Immature natural killer cell (primary cell): ENCODE measurements at regions not wholly inside any gene's neighbourhood (a gene's known extent, or its start where the extent isn't known, plus 50 kb on each side); places are given as distances from the start of the nearest gene placed in this dataset.
A peak's percentile ranks its signal among the peaks of the same experiment; 100 is the strongest.

Source experiments
- DNase-seq, 3 donors: peaks; one replicate each; pipeline ENCODE4 v3.0.0; 2022; ENCODE audit warnings: mixed read lengths in 1 of 3
- H3K27ac Mint-ChIP-seq, 6 donors: one replicate each; pipeline ENCODE4 v1.8.0; 2020; ENCODE audit warnings: mixed read lengths in 6 of 6, mild to moderate bottlenecking in 5 of 6, inconsistent platforms in 4 of 6, moderate library complexity in 3 of 6
- H3K27me3 Mint-ChIP-seq, 3 donors: one replicate each; pipeline ENCODE4 v1.8.0; 2020 to 2021; ENCODE audit warnings: low read depth in 3 of 3, mild to moderate bottlenecking in 3 of 3, mixed read lengths in 3 of 3, moderate library complexity in 3 of 3, inconsistent platforms in 1 of 3
- H3K36me3 Mint-ChIP-seq, 3 donors: one replicate each; pipeline ENCODE4 v1.8.0; 2020; ENCODE audit warnings: mixed read lengths in 3 of 3, inconsistent platforms in 2 of 3, mild to moderate bottlenecking in 2 of 3
- H3K4me1 Mint-ChIP-seq, 2 donors: one replicate each; pipeline ENCODE4 v1.8.0; 2020; ENCODE audit warnings: inconsistent platforms in 2 of 2, mild to moderate bottlenecking in 2 of 2, mixed read lengths in 2 of 2, moderate library complexity in 1 of 2
- H3K4me3 Mint-ChIP-seq, 5 donors: one replicate each; pipeline ENCODE4 v1.8.0; 2020; ENCODE audit warnings: mild to moderate bottlenecking in 5 of 5, mixed read lengths in 5 of 5, inconsistent platforms in 3 of 5, moderate library complexity in 3 of 5
- H3K9me3 Mint-ChIP-seq, 6 donors: one replicate each; pipeline ENCODE4 v1.8.0; 2020; ENCODE audit warnings: mild to moderate bottlenecking in 6 of 6, mixed read lengths in 6 of 6, inconsistent platforms in 4 of 6, moderate library complexity in 3 of 6

- Mint-ChIP-seq H3K36me3 (no peaks in the 10 kb centered on the region), H3K9me3 (peaks cover 0 to 4% (median 0%) of the 10 kb centered on the region in 6 donors), H3K4me1 (no peaks in the 10 kb centered on the region), H3K27me3 (no peaks in the 10 kb centered on the region), H3K27ac (no peak overlapping the region), H3K4me3 (no peak overlapping the region)
- DNase-seq: no peak
Observed at GRCh38 chr2:219958941-219959340, 331.5 kb downstream of the SLC4A3 start.

DNA sequence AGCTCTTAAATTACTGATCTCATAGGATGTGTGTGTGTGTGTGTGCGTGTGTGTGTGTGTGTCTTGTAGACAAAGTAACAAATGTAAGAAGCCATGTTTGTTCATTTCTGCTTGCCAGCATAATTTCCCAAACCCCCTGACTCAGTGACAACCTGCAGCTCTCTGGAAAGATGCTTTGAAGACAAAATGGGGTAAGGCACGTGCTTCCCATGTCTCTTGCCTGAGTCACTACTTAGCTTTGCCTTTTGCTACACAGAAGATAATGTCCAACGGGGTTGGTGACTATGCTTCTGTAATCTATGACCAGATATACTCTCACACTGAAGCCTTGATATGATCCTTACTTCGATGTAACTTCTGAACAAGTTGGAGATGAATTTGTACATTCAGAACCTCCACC, 332.0 kb downstream of the SLC4A3 start:
- no peaks in the 10 kb centered on the region for H3K36me3 Mint-ChIP-seq
- no peak overlapping the region for H3K27ac Mint-ChIP-seq
- H3K4me3 Mint-ChIP-seq: no peak overlapping the region
- H3K9me3 Mint-ChIP-seq: peaks cover 0 to 4% (median 0%) of the 10 kb centered on the region in 6 donors
- no peaks in the 10 kb centered on the region for H3K27me3 Mint-ChIP-seq
- no peaks in the 10 kb centered on the region for H3K4me1 Mint-ChIP-seq
- no peak for DNase-seq

DNA sequence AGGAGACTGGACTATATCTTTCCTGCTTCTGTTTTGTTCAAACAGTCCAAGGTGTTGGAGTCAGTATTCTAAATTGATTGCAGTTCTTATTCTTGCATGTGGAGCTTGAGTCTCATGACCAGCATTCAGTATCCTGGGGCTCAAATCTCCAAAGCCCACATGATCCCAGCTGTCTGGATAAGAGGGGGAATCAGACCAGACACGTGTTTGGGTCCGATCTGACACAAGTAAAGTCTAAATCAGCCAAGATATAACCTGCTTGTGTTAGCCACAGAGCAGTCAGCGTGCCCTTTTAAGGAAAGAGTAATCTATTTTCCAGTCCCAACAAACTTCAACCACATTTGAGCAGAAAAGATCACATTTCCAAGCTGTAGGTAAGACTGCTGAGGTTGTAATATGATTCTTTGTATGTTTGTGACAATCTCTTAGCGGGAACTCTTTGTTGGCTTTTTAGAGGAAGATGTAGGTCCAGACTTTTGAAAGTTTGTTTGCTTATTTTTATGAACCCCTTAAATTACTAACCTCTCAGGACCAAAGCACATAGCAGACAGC, 334.6 kb downstream of the SLC4A3 start:
- no peak for DNase-seq
- Mint-ChIP-seq H3K27ac (no peak overlapping the region), H3K4me1 (no peaks in the 10 kb centered on the region), H3K36me3 (no peaks in the 10 kb centered on the region), H3K4me3 (no peak overlapping the region), H3K9me3 (peaks cover 0 to 6% (median 2%) of the 10 kb centered on the region in 6 donors), H3K27me3 (peaks cover 0 to 4% (median 0%) of the 10 kb centered on the region in 3 donors)

- H3K27me3 Mint-ChIP-seq: peaks cover 0 to 4% (median 0%) of the 10 kb centered on the region in 3 donors
- no peak overlapping the region for H3K4me3 Mint-ChIP-seq
- no peak for DNase-seq
- H3K4me1 Mint-ChIP-seq: no peaks in the 10 kb centered on the region
- no peaks in the 10 kb centered on the region for H3K36me3 Mint-ChIP-seq
- H3K9me3 Mint-ChIP-seq: peaks cover 0 to 6% (median 2%) of the 10 kb centered on the region in 6 donors
- no peak overlapping the region for H3K27ac Mint-ChIP-seq
Observed at GRCh38 chr2:219962801-219963200, 335.4 kb downstream of the SLC4A3 start.

GRCh38 chr2:219965287-219966194, 338.1 kb downstream of the SLC4A3 start:
- Mint-ChIP-seq H3K36me3 (no peaks in the 10 kb centered on the region), H3K27me3 (peaks cover 0 to 4% (median 0%) of the 10 kb centered on the region in 3 donors), H3K4me1 (no peaks in the 10 kb centered on the region), H3K27ac (no peak overlapping the region), H3K4me3 (no peak overlapping the region), H3K9me3 (peaks cover 0 to 4% (median 0%) of the 10 kb centered on the region in 6 donors)
- no peak for DNase-seq

DNA sequence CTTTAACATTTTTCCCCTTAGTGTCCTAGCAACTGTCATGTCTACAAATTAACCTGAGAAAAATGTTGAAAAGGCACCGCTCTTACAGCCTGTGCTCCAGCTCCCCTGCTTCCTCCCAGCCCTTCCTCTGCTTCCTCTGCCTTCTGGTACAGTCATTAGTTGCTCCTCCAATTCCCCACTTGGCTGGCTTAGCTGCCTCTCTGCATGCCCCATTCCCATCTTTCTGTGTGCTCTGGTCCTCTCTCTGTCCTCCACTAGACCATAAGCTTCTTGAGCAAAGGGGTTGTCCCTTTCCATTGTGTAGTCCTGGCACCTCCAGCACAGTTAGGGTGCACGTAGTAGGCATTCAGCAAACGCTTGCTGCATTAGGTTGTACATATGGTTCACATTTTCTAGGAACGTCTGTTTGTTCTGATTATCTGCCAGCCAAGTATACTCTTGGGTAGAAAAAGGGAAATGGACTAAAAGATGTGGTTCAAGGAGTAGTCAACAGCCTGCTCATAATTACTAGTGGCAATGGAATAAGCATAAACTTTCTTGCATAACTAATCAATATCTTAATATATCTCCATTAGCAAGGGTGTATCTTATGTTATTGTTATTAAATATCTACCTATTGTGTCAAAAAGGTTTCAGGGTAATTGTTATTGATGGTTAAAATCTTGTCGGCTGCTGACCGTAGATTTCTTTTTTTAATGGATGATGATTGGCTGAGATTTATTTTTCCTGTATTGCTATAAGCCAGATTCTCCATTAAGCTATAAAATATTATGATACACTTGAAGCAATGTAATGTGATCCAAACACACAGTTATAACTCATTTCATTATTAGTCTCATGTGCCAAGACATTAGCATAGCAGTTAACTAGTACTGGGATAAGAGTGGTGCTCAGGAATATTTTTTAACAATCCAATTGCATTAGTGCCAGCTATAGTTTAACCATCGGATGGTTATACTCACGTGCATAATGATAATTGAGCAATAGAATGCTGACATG, 340.1 kb downstream of the SLC4A3 start:
- peaks cover 0 to 4% (median 0%) of the 10 kb centered on the region in 6 donors for H3K9me3 Mint-ChIP-seq
- no peak for DNase-seq
- H3K4me1 Mint-ChIP-seq: no peaks in the 10 kb centered on the region
- H3K36me3 Mint-ChIP-seq: no peaks in the 10 kb centered on the region
- no peak overlapping the region for H3K4me3 Mint-ChIP-seq
- H3K27ac Mint-ChIP-seq: no peak overlapping the region
- H3K27me3 Mint-ChIP-seq: peaks cover 0 to 4% (median 0%) of the 10 kb centered on the region in 3 donors

DNA sequence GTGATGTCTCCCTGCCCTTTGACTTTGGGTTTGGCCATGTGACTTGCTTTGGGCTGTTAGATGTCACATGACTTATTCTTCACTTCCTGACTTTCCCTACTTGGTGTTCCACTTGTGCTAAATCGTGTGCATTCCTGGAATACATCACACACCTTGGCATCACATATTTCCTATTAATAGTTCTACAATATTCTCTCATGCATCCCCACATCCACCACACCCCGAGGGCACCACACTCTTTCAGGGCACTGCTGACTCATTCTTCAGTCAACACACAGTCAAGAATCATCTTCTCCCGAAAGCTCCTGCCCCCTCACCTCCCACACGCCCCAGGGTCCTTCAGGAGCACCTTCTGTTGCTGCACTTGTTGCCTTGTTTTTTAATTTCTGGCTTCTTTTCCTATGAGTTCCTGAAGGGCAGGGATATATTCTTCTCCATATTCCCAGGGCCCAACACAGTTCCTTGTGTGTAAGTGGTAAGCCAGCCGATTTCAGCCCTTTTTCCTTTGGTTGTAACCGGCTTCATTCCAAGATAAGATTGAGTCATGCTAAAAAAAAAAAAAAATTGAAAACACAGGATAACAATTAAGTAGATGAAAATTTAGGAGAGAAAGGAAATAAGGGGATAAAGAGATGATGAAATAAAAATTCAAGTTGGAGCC, 341.4 kb downstream of the SLC4A3 start:
- Mint-ChIP-seq H3K4me1 (no peaks in the 10 kb centered on the region), H3K27ac (no peak overlapping the region), H3K27me3 (peaks cover 0 to 4% (median under 1%) of the 10 kb centered on the region in 3 donors), H3K4me3 (no peak overlapping the region), H3K9me3 (peaks cover 0 to 4% (median 0%) of the 10 kb centered on the region in 6 donors), H3K36me3 (no peaks in the 10 kb centered on the region)
- no peak for DNase-seq

DNA sequence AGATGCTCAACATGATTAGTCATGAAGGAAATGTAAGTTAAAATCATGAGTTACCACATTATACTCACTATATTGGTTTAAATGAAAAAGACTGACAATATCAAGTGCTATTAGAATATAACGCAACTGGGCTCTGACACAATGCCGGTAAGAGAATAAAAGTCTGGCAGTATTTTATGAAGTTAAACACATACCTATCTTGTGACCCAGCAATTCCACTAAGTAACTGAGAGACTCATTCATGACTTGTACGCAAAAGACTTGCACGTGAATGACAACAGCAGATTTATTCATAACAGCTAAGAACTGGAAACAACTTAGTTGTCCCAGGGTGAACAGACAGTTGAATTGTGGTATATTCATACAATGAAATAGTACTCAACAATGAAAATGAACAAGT, 342.1 kb downstream of the SLC4A3 start:
- H3K27ac Mint-ChIP-seq: no peak overlapping the region
- H3K9me3 Mint-ChIP-seq: peaks cover 0 to 4% (median 0%) of the 10 kb centered on the region in 6 donors
- H3K36me3 Mint-ChIP-seq: no peaks in the 10 kb centered on the region
- no peaks in the 10 kb centered on the region for H3K4me1 Mint-ChIP-seq
- H3K4me3 Mint-ChIP-seq: no peak overlapping the region
- H3K27me3 Mint-ChIP-seq: peaks cover 0 to 5% (median 4%) of the 10 kb centered on the region in 3 donors
- no peak for DNase-seq

- Mint-ChIP-seq H3K4me3 (no peak overlapping the region), H3K9me3 (no peaks in the 10 kb centered on the region), H3K27me3 (peaks cover 0 to 7% (median 3%) of the 10 kb centered on the region in 3 donors), H3K27ac (no peak overlapping the region), H3K4me1 (no peaks in the 10 kb centered on the region), H3K36me3 (no peaks in the 10 kb centered on the region)
- no peak for DNase-seq
Observed at GRCh38 chr2:219973136-219973535, 345.7 kb downstream of the SLC4A3 start.

DNA sequence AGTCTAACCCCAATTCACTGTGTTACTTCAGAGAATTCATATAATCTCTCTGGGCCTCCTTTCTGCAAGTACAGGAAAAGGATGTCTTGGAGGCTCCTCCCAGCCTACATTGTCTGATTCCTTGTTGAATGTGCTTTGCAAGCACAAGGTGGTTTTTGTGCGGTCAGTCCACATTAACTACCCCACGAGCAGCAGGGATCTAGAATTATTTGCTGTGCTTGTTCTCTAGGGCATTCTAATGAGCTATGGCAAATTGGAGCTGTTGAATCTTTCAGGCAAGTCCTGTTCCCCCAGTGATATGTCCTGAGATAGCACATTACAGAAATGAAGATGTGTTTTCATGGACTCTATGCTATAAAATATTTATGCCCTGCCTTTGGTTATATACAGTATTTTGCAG, 349.4 kb downstream of the SLC4A3 start:
- H3K9me3 Mint-ChIP-seq: peaks cover 0 to 2% (median 0%) of the 10 kb centered on the region in 6 donors
- no peak overlapping the region for H3K4me3 Mint-ChIP-seq
- no peak overlapping the region for H3K27ac Mint-ChIP-seq
- no peak for DNase-seq
- peaks cover 0 to 7% (median 3%) of the 10 kb centered on the region in 3 donors for H3K27me3 Mint-ChIP-seq
- H3K36me3 Mint-ChIP-seq: no peaks in the 10 kb centered on the region
- no peaks in the 10 kb centered on the region for H3K4me1 Mint-ChIP-seq

- no peaks in the 10 kb centered on the region for H3K36me3 Mint-ChIP-seq
- no peak overlapping the region for H3K4me3 Mint-ChIP-seq
- H3K9me3 Mint-ChIP-seq: peaks cover 0 to 2% (median 0%) of the 10 kb centered on the region in 6 donors
- peaks cover 0 to 3% (median 2%) of the 10 kb centered on the region in 3 donors for H3K27me3 Mint-ChIP-seq
- no peaks in the 10 kb centered on the region for H3K4me1 Mint-ChIP-seq
- no peak for DNase-seq
- no peak overlapping the region for H3K27ac Mint-ChIP-seq
Observed at GRCh38 chr2:219980638-219981037, 353.2 kb downstream of the SLC4A3 start.

GRCh38 chr2:219983836-219984235, 356.4 kb downstream of the SLC4A3 start:
- DNase-seq: no peak
- Mint-ChIP-seq H3K36me3 (no peaks in the 10 kb centered on the region), H3K27me3 (no peaks in the 10 kb centered on the region), H3K9me3 (peaks cover 0 to 2% (median 0%) of the 10 kb centered on the region in 6 donors), H3K4me1 (no peaks in the 10 kb centered on the region), H3K27ac (no peak overlapping the region), H3K4me3 (peak overlapping the region in 1 of 5 donors; percentile 10)

DNA sequence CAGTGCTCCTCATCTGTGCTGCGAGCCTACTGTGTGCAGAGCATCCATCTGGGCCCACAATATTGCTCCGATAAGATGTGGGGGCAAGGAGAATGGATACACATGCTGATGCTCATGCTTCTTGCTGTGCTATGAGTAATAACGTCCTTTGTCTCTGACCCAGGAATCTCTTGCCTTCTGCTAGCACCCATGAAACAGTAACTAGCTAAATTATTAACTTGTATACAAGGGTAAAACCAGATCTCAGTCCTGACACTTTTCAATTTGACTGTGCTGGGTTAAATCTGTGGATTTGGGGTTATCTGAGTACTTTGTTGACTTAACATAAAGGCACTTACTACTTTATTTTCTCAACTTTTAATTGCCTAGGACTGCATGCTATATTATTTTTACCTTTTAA, 357.6 kb downstream of the SLC4A3 start:
- H3K9me3 Mint-ChIP-seq: peaks cover 0 to 1% (median 0%) of the 10 kb centered on the region in 6 donors
- H3K4me1 Mint-ChIP-seq: no peaks in the 10 kb centered on the region
- H3K36me3 Mint-ChIP-seq: no peaks in the 10 kb centered on the region
- H3K4me3 Mint-ChIP-seq: no peak overlapping the region
- H3K27ac Mint-ChIP-seq: no peak overlapping the region
- H3K27me3 Mint-ChIP-seq: no peaks in the 10 kb centered on the region
- DNase-seq: no peak
